ENCODE measurements at regions not wholly inside any gene's neighbourhood (a gene's known extent, or its start where the extent isn't known, plus 50 kb on each side); places are given as distances from the start of the nearest gene placed in this dataset.

GRCh38 chr7:125149151-125149550 lies 219.5 kb upstream of the POT1 start:
- Mint-ChIP-seq H3K27me3 (ENCODE audit: insufficient read depth, unreplicated experiment) (no peaks in the 10 kb centered on the region), H3K4me3 (ENCODE audit: unreplicated experiment) (no peak overlapping the region), H3K4me1 (ENCODE audit: low read depth, unreplicated experiment) (no peaks in the 10 kb centered on the region), H3K36me3 (ENCODE audit: insufficient read depth, unreplicated experiment) (no peaks in the 10 kb centered on the region), H3K27ac (ENCODE audit: unreplicated experiment) (no peak overlapping the region), H3K9me3 (ENCODE audit: unreplicated experiment) (no peaks in the 10 kb centered on the region)
- TF ChIP-seq CTCF (IDR thresholded peaks at IDR 0.05; ENCODE audit: insufficient read depth in 1 of 2, low read depth in 1 of 2, low read length in 1 of 2, severe bottlenecking in 1 of 2, unreplicated experiment in 1 of 2) = no peak
- H3K36me3 ChIP-seq (ENCODE audit: control insufficient read depth, insufficient read depth, low read length) = no peaks in the 10 kb centered on the region
- no peaks in the 10 kb centered on the region for H3K27me3 ChIP-seq (replicated peaks; ENCODE audit: control insufficient read depth, insufficient read depth, low read length)
- no TSS peak for BruUV-seq (replicated peaks)
- ChIA-PET POLR2A (no interaction called here), CTCF (no interaction called here)
- intact Hi-C loops (cut with micrococcal nuclease; ENCODE audit: unreplicated experiment) = no loop called here
- DNase-seq = no peak
- H3K4me3 ChIP-seq (ENCODE audit: low read depth, low read length) = no peak overlapping the region
- H3K9me3 ChIP-seq = no peaks in the 10 kb centered on the region
- H3K4me1 ChIP-seq = no peaks in the 10 kb centered on the region

- H3K36me3 ChIP-seq (ENCODE audit: control insufficient read depth, insufficient read depth, low read length) = no peaks in the 10 kb centered on the region
- ChIA-PET POLR2A (no interaction called here), CTCF (no interaction called here)
- no peaks in the 10 kb centered on the region for H3K9me3 Mint-ChIP-seq (ENCODE audit: unreplicated experiment)
- intact Hi-C loops (cut with micrococcal nuclease; ENCODE audit: unreplicated experiment) = no loop called here
- no peak for TF ChIP-seq CTCF (IDR thresholded peaks at IDR 0.05; ENCODE audit: insufficient read depth in 1 of 2, low read depth in 1 of 2, low read length in 1 of 2, severe bottlenecking in 1 of 2, unreplicated experiment in 1 of 2)
- H3K36me3 Mint-ChIP-seq (ENCODE audit: insufficient read depth, unreplicated experiment) = no peaks in the 10 kb centered on the region
- no peak overlapping the region for H3K4me3 Mint-ChIP-seq (ENCODE audit: unreplicated experiment)
- no peak overlapping the region for H3K4me3 ChIP-seq (ENCODE audit: low read depth, low read length)
- H3K4me1 ChIP-seq = no peaks in the 10 kb centered on the region
- DNase-seq = no peak
- H3K27ac Mint-ChIP-seq (ENCODE audit: unreplicated experiment) = no peak overlapping the region
- H3K27me3 Mint-ChIP-seq (ENCODE audit: insufficient read depth, unreplicated experiment) = no peaks in the 10 kb centered on the region
- BruUV-seq (replicated peaks) = no TSS peak
- H3K9me3 ChIP-seq = no peaks in the 10 kb centered on the region
- H3K27me3 ChIP-seq (replicated peaks; ENCODE audit: control insufficient read depth, insufficient read depth, low read length) = no peaks in the 10 kb centered on the region
- H3K4me1 Mint-ChIP-seq (ENCODE audit: low read depth, unreplicated experiment) = no peaks in the 10 kb centered on the region
Observed at GRCh38 chr7:125147047-125147446, 217.4 kb upstream of the POT1 start.

GRCh38 chr7:125136755-125137532 lies 207.3 kb upstream of the POT1 start:
- Mint-ChIP-seq H3K27ac (ENCODE audit: unreplicated experiment) (no peak overlapping the region), H3K36me3 (ENCODE audit: insufficient read depth, unreplicated experiment) (no peaks in the 10 kb centered on the region), H3K9me3 (ENCODE audit: unreplicated experiment) (no peaks in the 10 kb centered on the region), H3K4me3 (ENCODE audit: unreplicated experiment) (no peak overlapping the region), H3K27me3 (ENCODE audit: insufficient read depth, unreplicated experiment) (no peaks in the 10 kb centered on the region), H3K4me1 (ENCODE audit: low read depth, unreplicated experiment) (no peaks in the 10 kb centered on the region)
- no peak for DNase-seq
- Histone ChIP-seq H3K4me3 (ENCODE audit: low read depth, low read length) (no peak overlapping the region), H3K27me3 (replicated peaks; ENCODE audit: control insufficient read depth, insufficient read depth, low read length) (no peaks in the 10 kb centered on the region), H3K36me3 (ENCODE audit: control insufficient read depth, insufficient read depth, low read length) (no peaks in the 10 kb centered on the region), H3K9me3 (no peaks in the 10 kb centered on the region), H3K4me1 (peaks cover 3% of the 10 kb centered on the region; the same call in 1 of the 2 replicates)
- CTCF ChIA-PET = no interaction called here
- intact Hi-C loops (cut with micrococcal nuclease; ENCODE audit: unreplicated experiment) = no loop called here
- BruUV-seq (replicated peaks) = no TSS peak
- TF ChIP-seq CTCF (IDR thresholded peaks at IDR 0.05; ENCODE audit: insufficient read depth in 1 of 2, low read depth in 1 of 2, low read length in 1 of 2, severe bottlenecking in 1 of 2, unreplicated experiment in 1 of 2) = no peak
- POLR2A ChIA-PET = no interaction called here

Data from Caco-2 (cell line).